ENCODE measurements at regions not wholly inside any gene's neighbourhood (a gene's known extent, or its start where the extent isn't known, plus 50 kb on each side); places are given as distances from the start of the nearest gene placed in this dataset.

DNA sequence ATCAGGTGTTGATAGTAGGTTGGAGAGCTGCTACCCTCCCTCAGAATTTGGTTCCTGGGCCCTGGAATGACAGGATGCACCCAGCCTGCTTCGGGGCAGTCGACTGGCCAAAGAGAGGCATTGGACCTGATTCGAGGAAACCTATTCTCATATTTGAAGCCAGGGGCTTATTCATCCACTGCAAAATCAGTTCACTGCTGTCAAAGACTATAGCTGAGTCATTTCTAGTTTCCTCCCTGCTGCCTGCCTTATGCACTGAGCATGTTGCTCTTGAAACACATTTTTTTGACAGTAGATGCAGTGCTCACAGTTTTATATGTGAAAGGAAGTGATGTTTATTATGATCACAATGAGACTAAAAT is 565.4 kb downstream of the ETS1 start:
- Histone ChIP-seq H3K27ac (no peak overlapping the region), H3K36me3 (no peaks in the 10 kb centered on the region), H3K4me3 (no peak overlapping the region), H3K4me1 (peaks cover 0 to 3% (median 0%) of the 10 kb centered on the region in 4 donors), H3K9me3 (no peaks in the 10 kb centered on the region), H3K27me3 (no peaks in the 10 kb centered on the region)
- DNase-seq = no peak
- TF ChIP-seq CTCF (IDR thresholded peaks at IDR 0.05) = no peak
- intact Hi-C loops (cut with DNase I; ENCODE audit: low total_unique reads) = no loop called here

DNA sequence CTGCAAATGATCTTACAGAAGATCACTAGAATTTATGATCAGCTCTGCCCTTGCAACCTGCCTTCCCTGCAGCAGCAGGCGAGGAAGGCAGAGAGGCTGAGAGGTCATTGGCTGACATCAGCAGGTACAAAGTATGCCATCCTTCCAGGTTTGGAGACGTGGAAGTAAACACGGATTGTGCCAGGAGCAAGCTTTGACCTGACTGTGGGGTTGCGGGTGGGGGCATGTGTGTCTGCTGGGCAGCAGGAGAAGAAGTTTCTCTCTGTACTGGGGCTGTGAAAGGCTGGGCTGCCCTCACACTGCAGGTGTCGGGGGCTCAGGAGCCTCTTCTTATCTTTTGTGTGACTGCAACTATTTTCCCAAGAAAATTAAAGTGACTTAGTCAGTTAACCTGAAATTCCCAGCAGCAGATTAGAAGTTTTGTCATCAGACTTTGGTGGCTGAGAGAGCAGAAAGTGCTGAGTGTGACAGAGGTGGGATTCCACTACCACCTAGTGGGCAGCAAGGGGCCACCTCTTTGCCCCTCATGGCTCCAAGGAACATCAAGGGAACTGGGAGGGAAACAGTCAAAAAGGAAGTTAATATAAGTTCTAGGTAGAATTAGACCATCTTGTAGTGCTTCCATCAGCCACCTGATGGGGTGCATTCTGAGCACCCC is 565.9 kb downstream of the ETS1 start:
- intact Hi-C loops (cut with DNase I; ENCODE audit: low total_unique reads) = no loop called here
- Histone ChIP-seq H3K4me1 (no peaks in the 10 kb centered on the region), H3K36me3 (no peaks in the 10 kb centered on the region), H3K9me3 (no peaks in the 10 kb centered on the region), H3K27me3 (no peaks in the 10 kb centered on the region), H3K27ac (no peak overlapping the region), H3K4me3 (no peak overlapping the region)
- no peak for TF ChIP-seq CTCF (IDR thresholded peaks at IDR 0.05)
- DNase-seq = no peak

- intact Hi-C loops (cut with DNase I; ENCODE audit: low total_unique reads) = no loop called here
- DNase-seq = no peak
- no peak overlapping the region for H3K4me3 ChIP-seq
- no peaks in the 10 kb centered on the region for H3K36me3 ChIP-seq
- no peak for TF ChIP-seq CTCF (IDR thresholded peaks at IDR 0.05)
- no peak overlapping the region for H3K27ac ChIP-seq
- no peaks in the 10 kb centered on the region for H3K4me1 ChIP-seq
- no peaks in the 10 kb centered on the region for H3K27me3 ChIP-seq
- H3K9me3 ChIP-seq = no peaks in the 10 kb centered on the region
Measured at GRCh38 chr11:128018692-128019091, 568.7 kb downstream of the ETS1 start.

- Histone ChIP-seq H3K9me3 (peaks cover 0 to 5% (median 3%) of the 10 kb centered on the region in 3 donors), H3K4me1 (no peaks in the 10 kb centered on the region), H3K27ac (no peak overlapping the region), H3K4me3 (no peak overlapping the region), H3K36me3 (no peaks in the 10 kb centered on the region), H3K27me3 (no peaks in the 10 kb centered on the region)
- no peak for DNase-seq
- no peak for TF ChIP-seq CTCF (IDR thresholded peaks at IDR 0.05)
- intact Hi-C loops (cut with DNase I; ENCODE audit: low total_unique reads) = no loop called here
Measured at GRCh38 chr11:128005562-128005961, 581.8 kb downstream of the ETS1 start.

GRCh38 chr11:127998421-127998820 is 588.9 kb downstream of the ETS1 start:
- no peak for DNase-seq
- no peak overlapping the region for H3K4me3 ChIP-seq
- no peaks in the 10 kb centered on the region for H3K9me3 ChIP-seq
- H3K27ac ChIP-seq = no peak overlapping the region
- no peaks in the 10 kb centered on the region for H3K27me3 ChIP-seq
- intact Hi-C loops (cut with DNase I; ENCODE audit: low total_unique reads) = no loop called here
- H3K36me3 ChIP-seq = no peaks in the 10 kb centered on the region
- no peaks in the 10 kb centered on the region for H3K4me1 ChIP-seq
- no peak for TF ChIP-seq CTCF (IDR thresholded peaks at IDR 0.05)

GRCh38 chr11:127997594-127997993 is 589.8 kb downstream of the ETS1 start:
- H3K9me3 ChIP-seq = no peaks in the 10 kb centered on the region

More at GRCh38 chr11:127997594-127997993, 589.8 kb downstream of the ETS1 start:
- H3K27me3 ChIP-seq = no peaks in the 10 kb centered on the region
- DNase-seq = no peak
- H3K4me3 ChIP-seq = no peak overlapping the region
- no peak overlapping the region for H3K27ac ChIP-seq
- no peaks in the 10 kb centered on the region for H3K4me1 ChIP-seq
- TF ChIP-seq CTCF (IDR thresholded peaks at IDR 0.05) = no peak
- no peaks in the 10 kb centered on the region for H3K36me3 ChIP-seq
- intact Hi-C loops (cut with DNase I; ENCODE audit: low total_unique reads) = no loop called here

Measured in tibial artery (tissue), 4 donors.